T-helper 17 cell (primary cell): ENCODE measurements at regions not wholly inside any gene's neighbourhood (a gene's known extent, or its start where the extent isn't known, plus 50 kb on each side); places are given as distances from the start of the nearest gene placed in this dataset.

ENCODE experiments used
- ATAC-seq: fragments of 150-1000 bp; cut with Tn5 transposase; 2 replicates; pipeline ENCODE4 v1.10.0; 2021; ENCODE audit warnings: mild to moderate bottlenecking, moderate library complexity
- DNase-seq, 3 donors: peaks; one replicate each; pipeline versions ENCODE4 v3.0.0 to v3.0.0-alpha.2; 2020 to 2021
- H3K9me3 ChIP-seq: one replicate; pipeline ENCODE4 v1.7.0; 2013; ENCODE audit warnings: low read length, mild to moderate bottlenecking; ENCODE audit not compliant: control insufficient read depth, poor library complexity, severe bottlenecking
- H3K27ac Mint-ChIP-seq: one replicate; pipeline ENCODE4 v1.8.0; 2022; ENCODE audit warnings: mild to moderate bottlenecking, moderate library complexity, mixed read lengths
- H3K27me3 Mint-ChIP-seq: one replicate; pipeline ENCODE4 v1.8.0; 2022; ENCODE audit warnings: mixed read lengths
- H3K36me3 Mint-ChIP-seq: one replicate; pipeline ENCODE4 v1.8.0; 2022; ENCODE audit warnings: low read depth, mixed read lengths
- H3K4me1 Mint-ChIP-seq: one replicate; pipeline ENCODE4 v1.8.0; 2022; ENCODE audit warnings: mild to moderate bottlenecking, mixed read lengths
- H3K4me3 Mint-ChIP-seq: one replicate; pipeline ENCODE4 v1.8.0; 2022; ENCODE audit warnings: mild to moderate bottlenecking, moderate library complexity, mixed read lengths

- no peaks in the 10 kb centered on the region for H3K36me3 Mint-ChIP-seq
- no peak overlapping the region for H3K27ac Mint-ChIP-seq
- H3K4me3 Mint-ChIP-seq, result no peak overlapping the region
- H3K9me3 ChIP-seq, result no peaks in the 10 kb centered on the region
- peaks cover 22% of the 10 kb centered on the region for H3K4me1 Mint-ChIP-seq
- no peaks in the 10 kb centered on the region for H3K27me3 Mint-ChIP-seq
- no peak for DNase-seq
- ATAC-seq, result no peak
These were observed 85.8 kb upstream of the IPO9 start for GRCh38 chr1:201742955-201743805.

- DNase-seq, result no peak
- ATAC-seq, result no peak
- Mint-ChIP-seq H3K4me1 (peaks cover 17% of the 10 kb centered on the region), H3K4me3 (no peak overlapping the region), H3K36me3 (no peaks in the 10 kb centered on the region), H3K27ac (no peak overlapping the region), H3K27me3 (no peaks in the 10 kb centered on the region)
- no peaks in the 10 kb centered on the region for H3K9me3 ChIP-seq
These were observed 83.9 kb upstream of the IPO9 start for GRCh38 chr1:201745023-201745422.

- no peaks in the 10 kb centered on the region for H3K9me3 ChIP-seq
- ATAC-seq, result no peak
- H3K27ac Mint-ChIP-seq, result no peak overlapping the region
- H3K4me1 Mint-ChIP-seq, result peaks cover 16% of the 10 kb centered on the region
- H3K4me3 Mint-ChIP-seq, result no peak overlapping the region
- H3K27me3 Mint-ChIP-seq, result no peaks in the 10 kb centered on the region
- no peaks in the 10 kb centered on the region for H3K36me3 Mint-ChIP-seq
- no peak for DNase-seq
These were observed 82.8 kb upstream of the IPO9 start for GRCh38 chr1:201746156-201746555.

GRCh38 chr1:201747261-201747660 is 81.7 kb upstream of the IPO9 start:
- Mint-ChIP-seq H3K27me3 (peaks cover 7% of the 10 kb centered on the region), H3K4me3 (no peak overlapping the region), H3K36me3 (peaks cover 2% of the 10 kb centered on the region), H3K4me1 (peaks cover 18% of the 10 kb centered on the region), H3K27ac (no peak overlapping the region)
- DNase-seq, result no peak
- no peak for ATAC-seq
- H3K9me3 ChIP-seq, result no peaks in the 10 kb centered on the region

GRCh38 chr1:201748335-201748734 is 80.6 kb upstream of the IPO9 start:
- ATAC-seq, result no peak

GRCh38 chr1:201749059-201749690 is 79.8 kb upstream of the IPO9 start:
- no peaks in the 10 kb centered on the region for H3K9me3 ChIP-seq
- H3K4me1 Mint-ChIP-seq, result peaks cover 16% of the 10 kb centered on the region
- H3K36me3 Mint-ChIP-seq, result peaks cover 4% of the 10 kb centered on the region
- DNase-seq (no peak), ATAC-seq (no peak)
- H3K4me3 Mint-ChIP-seq, result no peak overlapping the region
- H3K27me3 Mint-ChIP-seq, result peaks cover 16% of the 10 kb centered on the region
- no peak overlapping the region for H3K27ac Mint-ChIP-seq

More at GRCh38 chr1:201748335-201748734, 80.6 kb upstream of the IPO9 start:
- peaks cover 2% of the 10 kb centered on the region for H3K36me3 Mint-ChIP-seq
- H3K27ac Mint-ChIP-seq, result no peak overlapping the region
- DNase-seq, result no peak
- peaks cover 12% of the 10 kb centered on the region for H3K27me3 Mint-ChIP-seq
- no peaks in the 10 kb centered on the region for H3K9me3 ChIP-seq
- no peak overlapping the region for H3K4me3 Mint-ChIP-seq
- H3K4me1 Mint-ChIP-seq, result peaks cover 16% of the 10 kb centered on the region

GRCh38 chr1:201750120-201750519 is 78.8 kb upstream of the IPO9 start:
- Mint-ChIP-seq H3K27me3 (peaks cover 20% of the 10 kb centered on the region), H3K27ac (no peak overlapping the region), H3K4me1 (peaks cover 16% of the 10 kb centered on the region), H3K36me3 (peaks cover 5% of the 10 kb centered on the region), H3K4me3 (no peak overlapping the region)
- H3K9me3 ChIP-seq, result no peaks in the 10 kb centered on the region
- DNase-seq, result no peak
- no peak for ATAC-seq

GRCh38 chr1:201750934-201751333 is 78.0 kb upstream of the IPO9 start:
- Mint-ChIP-seq H3K4me1 (peaks cover 16% of the 10 kb centered on the region), H3K27me3 (peaks cover 24% of the 10 kb centered on the region), H3K4me3 (no peak overlapping the region), H3K27ac (no peak overlapping the region), H3K36me3 (peaks cover 5% of the 10 kb centered on the region)
- no peak for ATAC-seq
- no peaks in the 10 kb centered on the region for H3K9me3 ChIP-seq
- no peak for DNase-seq

- DNase-seq (no peak), ATAC-seq (no peak)
- no peak overlapping the region for H3K27ac Mint-ChIP-seq
- H3K4me3 Mint-ChIP-seq, result no peak overlapping the region
- peaks cover 18% of the 10 kb centered on the region for H3K4me1 Mint-ChIP-seq
- no peaks in the 10 kb centered on the region for H3K9me3 ChIP-seq
- H3K27me3 Mint-ChIP-seq, result peaks cover 24% of the 10 kb centered on the region
- peaks cover 5% of the 10 kb centered on the region for H3K36me3 Mint-ChIP-seq
These were observed 77.1 kb upstream of the IPO9 start for GRCh38 chr1:201751872-201752271.

GRCh38 chr1:201752333-201752732 is 76.6 kb upstream of the IPO9 start:
- Mint-ChIP-seq H3K4me3 (no peak overlapping the region), H3K27me3 (peaks cover 24% of the 10 kb centered on the region)

GRCh38 chr1:201753492-201753891 is 75.5 kb upstream of the IPO9 start:
- Mint-ChIP-seq H3K27me3 (peaks cover 24% of the 10 kb centered on the region), H3K27ac (no peak overlapping the region), H3K4me3 (no peak overlapping the region), H3K36me3 (peaks cover 5% of the 10 kb centered on the region), H3K4me1 (peaks cover 26% of the 10 kb centered on the region)
- ATAC-seq (no peak), DNase-seq (no peak)
- no peaks in the 10 kb centered on the region for H3K9me3 ChIP-seq

More at GRCh38 chr1:201752333-201752732, 76.6 kb upstream of the IPO9 start:
- DNase-seq, result no peak
- H3K4me1 Mint-ChIP-seq, result peaks cover 23% of the 10 kb centered on the region
- no peak overlapping the region for H3K27ac Mint-ChIP-seq
- H3K9me3 ChIP-seq, result no peaks in the 10 kb centered on the region
- H3K36me3 Mint-ChIP-seq, result peaks cover 5% of the 10 kb centered on the region
- no peak for ATAC-seq

GRCh38 chr1:201754353-201754752 is 74.6 kb upstream of the IPO9 start:
- Mint-ChIP-seq H3K27me3 (peaks cover 24% of the 10 kb centered on the region), H3K4me3 (no peak overlapping the region), H3K36me3 (peaks cover 5% of the 10 kb centered on the region), H3K4me1 (peaks cover 26% of the 10 kb centered on the region), H3K27ac (no peak overlapping the region)
- DNase-seq, result no peak
- ATAC-seq, result no peak
- H3K9me3 ChIP-seq, result no peaks in the 10 kb centered on the region

GRCh38 chr1:201755200-201755599 is 73.8 kb upstream of the IPO9 start:
- Mint-ChIP-seq H3K36me3 (peaks cover 5% of the 10 kb centered on the region), H3K4me1 (peaks cover 22% of the 10 kb centered on the region), H3K27ac (no peak overlapping the region), H3K4me3 (no peak overlapping the region), H3K27me3 (peaks cover 24% of the 10 kb centered on the region)
- no peak for DNase-seq
- ATAC-seq, result no peak
- H3K9me3 ChIP-seq, result no peaks in the 10 kb centered on the region

GRCh38 chr1:201756406-201756805 is 72.6 kb upstream of the IPO9 start:
- DNase-seq, result no peak
- Mint-ChIP-seq H3K27me3 (peaks cover 24% of the 10 kb centered on the region), H3K4me3 (no peak overlapping the region), H3K27ac (no peak overlapping the region), H3K4me1 (peaks cover 15% of the 10 kb centered on the region), H3K36me3 (peaks cover 5% of the 10 kb centered on the region)
- no peak for ATAC-seq
- no peaks in the 10 kb centered on the region for H3K9me3 ChIP-seq
